ENCODE measurements at regions not wholly inside any gene's neighbourhood (a gene's known extent, or its start where the extent isn't known, plus 50 kb on each side); places are given as distances from the start of the nearest gene placed in this dataset.

DNA sequence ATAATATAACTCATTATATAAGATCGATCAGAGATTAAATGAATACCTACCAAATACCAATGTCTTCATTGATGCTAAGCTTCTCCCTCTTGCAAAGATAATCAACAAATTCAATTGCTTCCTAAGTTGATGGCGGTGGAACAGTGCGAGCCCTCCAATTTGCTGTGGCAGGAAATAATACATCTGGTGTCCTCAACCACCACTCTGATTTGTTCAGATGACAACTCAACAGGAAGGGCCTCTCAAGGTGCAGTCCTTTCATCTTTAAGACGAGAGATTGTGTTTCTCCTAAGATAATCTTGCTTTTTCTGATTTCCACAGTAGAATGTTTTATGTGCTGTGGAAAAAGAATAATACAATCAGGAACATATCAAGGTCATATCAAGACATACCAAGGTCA lies 56.6 kb upstream of the IGFBP2 start:
- no peak for DNase-seq

DNA sequence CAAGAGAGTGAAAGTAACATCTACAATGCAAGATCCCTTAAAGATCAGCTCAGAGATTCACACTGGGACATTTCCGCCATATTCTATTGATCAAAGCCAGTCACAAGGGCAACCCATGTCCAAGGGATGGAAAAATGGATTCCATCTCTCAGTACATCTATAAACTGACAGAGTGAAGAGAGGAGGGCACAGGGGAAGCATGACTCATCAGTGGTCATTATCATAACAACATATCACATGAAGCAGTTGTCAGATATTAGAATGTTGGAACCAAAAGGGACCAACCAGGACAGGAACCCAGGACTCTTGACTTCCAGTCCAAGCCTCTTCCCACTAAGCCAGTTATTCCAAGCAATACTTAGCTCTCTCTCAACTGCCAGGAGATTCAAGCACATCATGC lies 54.9 kb upstream of the IGFBP2 start:
- DNase-seq, result no peak

DNA sequence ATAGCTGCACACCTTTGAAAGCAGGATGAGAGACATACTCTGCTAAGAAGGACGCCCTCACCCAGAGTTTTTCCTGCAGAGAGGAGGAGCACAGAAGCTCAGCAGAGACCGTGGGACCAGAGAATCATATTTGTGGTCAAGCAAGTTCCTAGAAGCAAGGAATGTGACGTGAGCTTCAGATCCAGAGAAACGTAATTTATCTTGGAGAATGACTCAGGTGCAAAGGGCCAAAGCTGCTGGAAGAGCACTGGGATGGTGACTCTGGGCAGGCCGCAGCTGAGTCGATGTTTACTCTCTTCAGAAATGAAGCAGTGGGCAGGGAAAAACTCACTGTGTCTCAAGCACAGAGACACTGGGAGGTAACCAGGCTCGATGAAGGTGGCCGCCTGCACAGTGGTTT lies 50.1 kb upstream of the IGFBP2 start:
- no peak for DNase-seq

All from MV-4-11 (cell line).